HCT116 (cell line): ENCODE measurements at regions not wholly inside any gene's neighbourhood (a gene's known extent, or its start where the extent isn't known, plus 50 kb on each side); places are given as distances from the start of the nearest gene placed in this dataset.
"Not testable (repeated sequence)": the region's sequence is repeated elsewhere in the genome, so short reads cannot be mapped to it uniquely, and the experiment has no call there.

Source experiments
- ATAC-seq: fragments of 200-7000 bp; cut with Tn5 transposase; 2 replicates; pipeline ENCODE4 v1.9.1; 2020; ENCODE audit warnings: mild to moderate bottlenecking, moderate library complexity
- BruUV-seq: library from RNA; stranded (reverse); fragments of 400-500 nt; replicated peaks from 2 replicates; lab custom pipeline; 2021; lab: Mats Ljungman, UMichigan
- CTCF ChIA-PET: fragments of 300-600 bp; sonication (Branson Sonifier 250); formaldehyde crosslinking; loops from one replicate; lab custom pipeline; 2021; ENCODE audit warnings: antibody characterized with exemption; lab: Charles Lee
- POLR2A ChIA-PET: fragments of 300-600, 350-600 bp; sonication (Branson Sonifier 250); formaldehyde crosslinking; loops from one replicate; lab custom pipeline; 2021; ENCODE audit warnings: antibody characterized with exemption; lab: Charles Lee
- RAD21 ChIA-PET, 2 experiments: fragments of 300-600 bp; sonication (Branson Sonifier 250); formaldehyde crosslinking; loops; one replicate each; lab custom pipeline; 2023; ENCODE audit warnings: low total read pairs in 2 of 2; ENCODE audit not compliant: uncharacterized antibody in 2 of 2, unreplicated experiment in 2 of 2, low non-redundant PET in 1 of 2; lab: Charles Lee
- DNase-seq: peaks from one replicate; pipeline ENCODE4 v3.0.0-alpha.2; 2010; ENCODE audit warnings: low read depth, low spot score
- H2AFZ ChIP-seq: fragments of 200-600 bp; shearing (Covaris generic), sonication (generic); 2 replicates; pipeline ENCODE4 v1.6.1; 2017; ENCODE audit warnings: low read depth, mixed run types, mixed read lengths, antibody characterized with exemption, low read length; ENCODE audit not compliant: poor library complexity, severe bottlenecking
- H3K27ac ChIP-seq: 2 replicates; pipeline ENCODE4 v1.5.1; 2012; ENCODE audit warnings: low read depth, low read length
- H3K27me3 ChIP-seq: fragments of 200-600 bp; sonication (generic); 2 replicates; pipeline ENCODE4 v1.6.1; 2016; ENCODE audit warnings: mixed run types, low read length, mixed read lengths; ENCODE audit not compliant: insufficient read depth
- H3K36me3 ChIP-seq, 2 experiments: fragments of 200-500 bp in 1 of 2; fragments of 200-600 bp in 1 of 2; sonication (Bioruptor generic) in 1 of 2; sonication (generic) in 1 of 2; 2 replicates each; pipeline versions ENCODE4 v1.5.1 to v1.6.1; 2014 to 2016; ENCODE audit warnings: low read length in 2 of 2, inconsistent platforms in 1 of 2, mixed read lengths in 1 of 2, mixed run types in 1 of 2; ENCODE audit not compliant: insufficient read depth in 2 of 2, control insufficient read depth in 1 of 2
- H3K4me1 ChIP-seq, 2 experiments: fragments of 200-600 bp in 1 of 2; sonication (generic) in 1 of 2; 2 replicates each; pipeline versions ENCODE4 v1.5.1 to v1.6.1; 2012 to 2017; ENCODE audit warnings: low read length in 2 of 2, inconsistent platforms in 1 of 2, mild to moderate bottlenecking in 1 of 2, mixed read lengths in 1 of 2, mixed run types in 1 of 2, moderate library complexity in 1 of 2; ENCODE audit not compliant: insufficient read depth in 2 of 2, control insufficient read depth in 1 of 2
- H3K4me2 ChIP-seq: fragments of 200-600 bp; sonication (generic); 2 replicates; pipeline ENCODE4 v1.6.1; 2017; ENCODE audit warnings: mixed run types, low read length, mixed read lengths
- H3K4me3 ChIP-seq, 2 experiments: fragments of 200-600 bp in 1 of 2; sonication (generic) in 1 of 2; replicated peaks in 1 of 2; 2 replicates each; pipeline ENCODE4 v1.5.1; 2011 to 2016; ENCODE audit warnings: low read length in 2 of 2, control low read depth in 1 of 2, low read depth in 1 of 2, mild to moderate bottlenecking in 1 of 2, mixed read lengths in 1 of 2, mixed run types in 1 of 2
- H3K79me2 ChIP-seq: fragments of 200-600 bp; sonication (generic); 2 replicates; pipeline ENCODE4 v1.6.1; 2017; ENCODE audit warnings: mild to moderate bottlenecking, mixed run types, low read length, moderate library complexity, mixed read lengths; ENCODE audit not compliant: insufficient read depth
- H3K9ac ChIP-seq: fragments of 200-600 bp; sonication (generic); 2 replicates; pipeline ENCODE4 v1.6.1; 2016; ENCODE audit warnings: low read length, mixed read lengths
- H3K9me2 ChIP-seq: fragments of 200-600 bp; sonication (generic), shearing (Covaris generic); 2 replicates; pipeline ENCODE4 v1.6.1; 2017; ENCODE audit warnings: mixed run types, mild to moderate bottlenecking, moderate library complexity; ENCODE audit not compliant: insufficient read depth
- H3K9me3 ChIP-seq, 2 experiments: fragments of 200-500 bp in 1 of 2; fragments of 200-600 bp in 1 of 2; sonication (Bioruptor generic) in 1 of 2; sonication (generic) in 1 of 2; 2 replicates each; pipeline ENCODE4 v1.6.1; 2014 to 2017; ENCODE audit warnings: low read length in 2 of 2, mixed read lengths in 2 of 2, inconsistent platforms in 1 of 2, low read depth in 1 of 2, mild to moderate bottlenecking in 1 of 2, mixed run types in 1 of 2, moderate library complexity in 1 of 2; ENCODE audit not compliant: control insufficient read depth in 1 of 2, insufficient read depth in 1 of 2
- H4K20me1 ChIP-seq: fragments of 200-600 bp; sonication (generic), shearing (Covaris generic); 2 replicates; pipeline ENCODE4 v1.6.1; 2017; ENCODE audit warnings: mixed run types, mild to moderate bottlenecking, moderate library complexity; ENCODE audit not compliant: insufficient read depth
- CTCF ChIP-seq, 3 experiments: fragments of 200-600 bp in 1 of 3; sonication (generic) in 1 of 3; IDR thresholded peaks in 2 of 3; conservative IDR thresholded peaks in 1 of 3; 2 replicates each; pipeline ENCODE4 v1.5.1; 2012 to 2017; ENCODE audit warnings: low read depth in 2 of 3, low read length in 2 of 3, antibody characterized with exemption in 1 of 3, borderline replicate concordance in 1 of 3, control low read depth in 1 of 3, mild to moderate bottlenecking in 1 of 3, mixed read lengths in 1 of 3, mixed run types in 1 of 3, moderate library complexity in 1 of 3; ENCODE audit not compliant: insufficient read depth in 1 of 3
- EZH2 ChIP-seq: fragments of 200-600 bp; sonication (generic); IDR thresholded peaks from 2 replicates; pipeline ENCODE4 v1.6.1; 2017; ENCODE audit warnings: antibody characterized with exemption, mixed run types
- EZH2phosphoT487 ChIP-seq: fragments of 200-600 bp; IDR thresholded peaks from 2 replicates; pipeline ENCODE4 v1.6.1; 2018; ENCODE audit warnings: antibody characterized with exemption, borderline replicate concordance
- POLR2AphosphoS5 ChIP-seq: IDR thresholded peaks from 2 replicates; pipeline ENCODE4 v1.6.1; 2011; ENCODE audit warnings: mild to moderate bottlenecking, low read depth, low read length, moderate library complexity
- RAD21 ChIP-seq: IDR thresholded peaks from 2 replicates; pipeline ENCODE4 v1.6.1; 2012; ENCODE audit warnings: low read depth, mild to moderate bottlenecking
- SIN3A ChIP-seq: IDR thresholded peaks from 2 replicates; pipeline ENCODE4 v1.6.1; 2012; ENCODE audit warnings: low read depth
- SP1 ChIP-seq: IDR thresholded peaks from 2 replicates; pipeline ENCODE4 v1.6.1; 2012; ENCODE audit warnings: low read depth
- ZBTB33 ChIP-seq: IDR thresholded peaks from 2 replicates; pipeline ENCODE4 v1.6.1; 2011; ENCODE audit warnings: mild to moderate bottlenecking, low read length, moderate library complexity; ENCODE audit not compliant: insufficient replicate concordance; ENCODE audit errors: extremely low read depth
- intact Hi-C: fragments of 100-400 bp; cut with micrococcal nuclease; formaldehyde crosslinking; loops from 2 replicates; pipeline ENCODE4 v1.10.0; 2022

DNA sequence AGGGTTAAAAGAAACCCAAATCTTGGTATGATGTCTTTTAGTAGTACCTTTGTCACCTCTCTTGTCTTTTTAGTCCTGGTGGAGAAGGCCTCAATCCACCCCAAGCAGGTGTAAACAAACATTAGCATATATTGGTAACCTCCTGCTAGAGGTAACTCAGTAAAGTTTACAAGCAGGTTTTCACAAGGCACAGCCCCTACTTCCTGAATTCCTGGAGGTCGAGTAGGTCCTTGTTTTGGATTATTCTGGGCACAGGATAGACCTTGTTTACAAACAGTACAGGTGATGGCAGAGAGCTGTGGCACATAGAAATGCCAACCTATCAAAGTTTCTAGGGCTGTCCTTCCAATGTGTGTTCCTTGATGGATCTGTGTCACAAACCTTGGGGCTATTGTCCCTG lies 99.1 kb downstream of the ALG10 start:
- Histone ChIP-seq H3K36me3 (no peaks in the 10 kb centered on the region), H3K4me1 (no peaks in the 10 kb centered on the region), H3K27me3 (no peaks in the 10 kb centered on the region; the same call in 1 of the 2 replicates), H3K79me2 (no peaks in the 10 kb centered on the region), H3K27ac (no peak overlapping the region), H3K9ac (no peak overlapping the region), H3K9me2 (no peaks in the 10 kb centered on the region), H3K4me3 (no peak overlapping the region), H3K9me3 (no peaks in the 10 kb centered on the region), H2AFZ (no peak overlapping the region), H4K20me1 (no peaks in the 10 kb centered on the region), H3K4me2 (no peak overlapping the region)
- ChIA-PET CTCF (no interaction called here), POLR2A (no interaction called here), RAD21 (no interaction called here)
- intact Hi-C loops, result loop anchor here (5.0 kb wide), 1 partner anchor 84 kb away; no protein-coding TSS in a partner anchor
- DNase-seq (no peak), ATAC-seq (no peak)
- BruUV-seq, result no TSS peak
- no peak for TF ChIP-seq EZH2
- TF ChIP-seq SP1, result no peak
- no peak for TF ChIP-seq EZH2phosphoT487
- TF ChIP-seq POLR2AphosphoS5, result no peak
- no peak for TF ChIP-seq ZBTB33
- TF ChIP-seq SIN3A, result no peak

GRCh38 chr12:34123092-34123491 lies 100.8 kb downstream of the ALG10 start:
- H3K9me3 ChIP-seq, H3K27ac ChIP-seq, POLR2A ChIA-PET, H3K79me2 ChIP-seq, H4K20me1 ChIP-seq, H3K36me3 ChIP-seq, H3K9ac ChIP-seq, H2AFZ ChIP-seq, H3K27me3 ChIP-seq, BruUV-seq, H3K4me1 ChIP-seq, H3K9me2 ChIP-seq, H3K4me3 ChIP-seq, H3K4me2 ChIP-seq, RAD21 ChIA-PET: not testable (repeated sequence)
- CTCF ChIA-PET, result interaction anchor here (0.6 to 1.0 kb wide), 2 partner anchors 9 to 97 kb away, joined by 3 read pairs; no protein-coding TSS in a partner anchor
- ATAC-seq (peak; percentile 81), DNase-seq (peak; percentile 29)
- intact Hi-C loops, result loop anchor here (1.0 to 5.0 kb wide), 4 partner anchors 86 to 502 kb away; no protein-coding TSS in a partner anchor
- TF ChIP-seq RAD21 (peak; percentile 69), CTCF (IDR thresholded peaks at IDR 0.05 in 2 of 3, conservative IDR thresholded peaks at IDR 0.05 in 1 of 3; ENCODE audit: borderline replicate concordance in 1 of 3, insufficient read depth in 1 of 3, low read depth in 2 of 3, low read length in 2 of 3) (peak; percentile 83 to 97 (median 87))
